K562 (cell line): ENCODE measurements at regions not wholly inside any gene's neighbourhood (a gene's known extent, or its start where the extent isn't known, plus 50 kb on each side); places are given as distances from the start of the nearest gene placed in this dataset.
A peak's percentile ranks its signal among the peaks of the same experiment; 100 is the strongest.

Experiments used
- CEBPB ChIP-seq: fragments of 450-650 bp; IDR thresholded peaks from 2 replicates; pipeline ENCODE4 v1.6.1; 2016; ENCODE audit warnings: missing genetic modification characterization, missing compliant biosample characterization
- DACH1 ChIP-seq: fragments of 450-650 bp; IDR thresholded peaks from 2 replicates; pipeline ENCODE4 v1.6.1; 2018; ENCODE audit not compliant: partially characterized antibody
- E2F3 ChIP-seq: fragments of 250-450 bp; sonication (Bioruptor Pico); IDR thresholded peaks from 2 replicates; pipeline ENCODE4 v1.4.0; 2020; ENCODE audit warnings: mild to moderate bottlenecking
- NFE2L1 ChIP-seq: fragments of 450-650 bp; IDR thresholded peaks from 2 replicates; pipeline ENCODE4 v1.6.1; 2016; ENCODE audit warnings: missing genetic modification characterization, low read depth, mild to moderate bottlenecking, missing compliant biosample characterization, moderate library complexity, borderline replicate concordance
- NFIX ChIP-seq: fragments of 250-450 bp; sonication (Bioruptor Pico); IDR thresholded peaks from 2 replicates; pipeline ENCODE4 v1.4.0; 2020; ENCODE audit warnings: low read depth, mild to moderate bottlenecking, moderate library complexity
- NONO ChIP-seq, 2 experiments: fragments of 200-400 bp in 1 of 2; fragments of 450-650 bp in 1 of 2; formaldehyde crosslinking in 1 of 2; IDR thresholded peaks; 2 replicates each; pipeline ENCODE4 v1.6.1; 2017; ENCODE audit warnings: low read depth in 2 of 2, mild to moderate bottlenecking in 2 of 2, moderate library complexity in 2 of 2, low read length in 1 of 2
- PHTF2 ChIP-seq: fragments of 250-450 bp; sonication (Bioruptor Pico); IDR thresholded peaks from 2 replicates; pipeline ENCODE4 v1.5.0; 2021; ENCODE audit warnings: mild to moderate bottlenecking
- RBM34 ChIP-seq: fragments of 200-400 bp; formaldehyde crosslinking; IDR thresholded peaks from 2 replicates; pipeline ENCODE4 v1.6.1; 2018; ENCODE audit warnings: low read length, borderline replicate concordance; ENCODE audit not compliant: insufficient read depth
- TCF7 ChIP-seq: sonication (generic); IDR thresholded peaks from 2 replicates; pipeline ENCODE4 v1.6.1; 2016; ENCODE audit warnings: antibody characterized with exemption, borderline replicate concordance
- ZNF551 ChIP-seq: fragments of 250-450 bp; sonication (Bioruptor Pico); IDR thresholded peaks from 2 replicates; pipeline ENCODE4 v1.5.0; 2021; ENCODE audit warnings: mild to moderate bottlenecking, moderate library complexity
- ZNF699 ChIP-seq: fragments of 250-450 bp; sonication (Bioruptor Pico); IDR thresholded peaks from 2 replicates; pipeline ENCODE4 v1.8.0; 2021; ENCODE audit warnings: mild to moderate bottlenecking, moderate library complexity; ENCODE audit not compliant: insufficient replicate concordance
- TF ChIP-seq, protein P1 (sequence below): sonication (generic); formaldehyde crosslinking; IDR thresholded peaks from 2 replicates; pipeline ENCODE4 v1.8.1; 2023; ENCODE audit warnings: missing genetic modification reagents, mild to moderate bottlenecking, borderline replicate concordance
- TF ChIP-seq, protein P2 (sequence below): sonication (generic); IDR thresholded peaks from 2 replicates; pipeline ENCODE4 v1.6.1; 2016
- TF ChIP-seq, protein P3 (sequence below): fragments of 450-650 bp; formaldehyde crosslinking; conservative IDR thresholded peaks from 2 replicates; pipeline ENCODE4 v1.4.0; 2022; ENCODE audit warnings: mild to moderate bottlenecking, missing genetic modification characterization
- TF ChIP-seq, protein P4 (sequence below): fragments of 450-650 bp; IDR thresholded peaks from 2 replicates; pipeline ENCODE4 v1.6.1; 2017; ENCODE audit warnings: mild to moderate bottlenecking, moderate library complexity
- TF ChIP-seq, protein P5 (sequence below): fragments of 450-650 bp; formaldehyde crosslinking; IDR thresholded peaks from 2 replicates; pipeline ENCODE4 v1.4.0; 2020; ENCODE audit warnings: mild to moderate bottlenecking, moderate library complexity

DNA sequence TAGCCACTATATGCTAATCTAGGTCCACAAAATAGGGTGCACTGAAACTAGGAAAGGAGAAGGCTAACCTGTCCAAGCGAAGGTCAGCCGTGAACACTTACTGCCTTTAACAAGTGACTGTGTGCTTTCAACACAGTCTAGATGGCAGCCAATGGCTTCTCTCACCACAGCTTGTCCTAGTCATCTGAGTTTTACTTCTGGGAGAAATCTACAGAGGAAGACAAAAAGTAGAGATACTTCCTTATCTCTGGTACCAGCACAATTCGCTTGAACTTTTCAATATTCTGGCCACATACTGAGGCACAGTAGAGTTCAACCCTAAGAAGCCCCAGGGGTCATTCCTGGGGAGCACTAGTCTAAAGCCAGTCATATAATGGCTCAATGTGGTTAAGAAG, 176.9 kb downstream of the BTG1 start (continued):
- TF ChIP-seq, protein P1, sequence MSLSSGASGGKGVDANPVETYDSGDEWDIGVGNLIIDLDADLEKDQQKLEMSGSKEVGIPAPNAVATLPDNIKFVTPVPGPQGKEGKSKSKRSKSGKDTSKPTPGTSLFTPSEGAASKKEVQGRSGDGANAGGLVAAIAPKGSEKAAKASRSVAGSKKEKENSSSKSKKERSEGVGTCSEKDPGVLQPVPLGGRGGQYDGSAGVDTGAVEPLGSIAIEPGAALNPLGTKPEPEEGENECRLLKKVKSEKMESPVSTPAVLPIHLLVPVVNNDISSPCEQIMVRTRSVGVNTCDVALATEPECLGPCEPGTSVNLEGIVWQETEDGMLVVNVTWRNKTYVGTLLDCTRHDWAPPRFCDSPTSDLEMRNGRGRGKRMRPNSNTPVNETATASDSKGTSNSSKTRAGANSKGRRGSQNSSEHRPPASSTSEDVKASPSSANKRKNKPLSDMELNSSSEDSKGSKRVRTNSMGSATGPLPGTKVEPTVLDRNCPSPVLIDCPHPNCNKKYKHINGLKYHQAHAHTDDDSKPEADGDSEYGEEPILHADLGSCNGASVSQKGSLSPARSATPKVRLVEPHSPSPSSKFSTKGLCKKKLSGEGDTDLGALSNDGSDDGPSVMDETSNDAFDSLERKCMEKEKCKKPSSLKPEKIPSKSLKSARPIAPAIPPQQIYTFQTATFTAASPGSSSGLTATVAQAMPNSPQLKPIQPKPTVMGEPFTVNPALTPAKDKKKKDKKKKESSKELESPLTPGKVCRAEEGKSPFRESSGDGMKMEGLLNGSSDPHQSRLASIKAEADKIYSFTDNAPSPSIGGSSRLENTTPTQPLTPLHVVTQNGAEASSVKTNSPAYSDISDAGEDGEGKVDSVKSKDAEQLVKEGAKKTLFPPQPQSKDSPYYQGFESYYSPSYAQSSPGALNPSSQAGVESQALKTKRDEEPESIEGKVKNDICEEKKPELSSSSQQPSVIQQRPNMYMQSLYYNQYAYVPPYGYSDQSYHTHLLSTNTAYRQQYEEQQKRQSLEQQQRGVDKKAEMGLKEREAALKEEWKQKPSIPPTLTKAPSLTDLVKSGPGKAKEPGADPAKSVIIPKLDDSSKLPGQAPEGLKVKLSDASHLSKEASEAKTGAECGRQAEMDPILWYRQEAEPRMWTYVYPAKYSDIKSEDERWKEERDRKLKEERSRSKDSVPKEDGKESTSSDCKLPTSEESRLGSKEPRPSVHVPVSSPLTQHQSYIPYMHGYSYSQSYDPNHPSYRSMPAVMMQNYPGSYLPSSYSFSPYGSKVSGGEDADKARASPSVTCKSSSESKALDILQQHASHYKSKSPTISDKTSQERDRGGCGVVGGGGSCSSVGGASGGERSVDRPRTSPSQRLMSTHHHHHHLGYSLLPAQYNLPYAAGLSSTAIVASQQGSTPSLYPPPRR (CRISPR knock-in tag) = no peak
- TF ChIP-seq ZNF699 (CRISPR knock-in tag) (no peak), RBM34 (no peak), DACH1 (no peak), CEBPB (tag) (no peak), NONO (IDR thresholded peaks at IDR 0.05; ENCODE audit: low read depth in 2 of 2, low read length in 1 of 2) (no peak), ZNF551 (CRISPR knock-in tag) (no peak), TCF7 (no peak), PHTF2 (CRISPR knock-in tag) (no peak), NFE2L1 (tag) (no peak), E2F3 (no peak), NFIX (no peak)
- TF ChIP-seq, protein P2, sequence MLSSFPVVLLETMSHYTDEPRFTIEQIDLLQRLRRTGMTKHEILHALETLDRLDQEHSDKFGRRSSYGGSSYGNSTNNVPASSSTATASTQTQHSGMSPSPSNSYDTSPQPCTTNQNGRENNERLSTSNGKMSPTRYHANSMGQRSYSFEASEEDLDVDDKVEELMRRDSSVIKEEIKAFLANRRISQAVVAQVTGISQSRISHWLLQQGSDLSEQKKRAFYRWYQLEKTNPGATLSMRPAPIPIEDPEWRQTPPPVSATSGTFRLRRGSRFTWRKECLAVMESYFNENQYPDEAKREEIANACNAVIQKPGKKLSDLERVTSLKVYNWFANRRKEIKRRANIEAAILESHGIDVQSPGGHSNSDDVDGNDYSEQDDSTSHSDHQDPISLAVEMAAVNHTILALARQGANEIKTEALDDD = peak; percentile 73
- TF ChIP-seq, protein P3, sequence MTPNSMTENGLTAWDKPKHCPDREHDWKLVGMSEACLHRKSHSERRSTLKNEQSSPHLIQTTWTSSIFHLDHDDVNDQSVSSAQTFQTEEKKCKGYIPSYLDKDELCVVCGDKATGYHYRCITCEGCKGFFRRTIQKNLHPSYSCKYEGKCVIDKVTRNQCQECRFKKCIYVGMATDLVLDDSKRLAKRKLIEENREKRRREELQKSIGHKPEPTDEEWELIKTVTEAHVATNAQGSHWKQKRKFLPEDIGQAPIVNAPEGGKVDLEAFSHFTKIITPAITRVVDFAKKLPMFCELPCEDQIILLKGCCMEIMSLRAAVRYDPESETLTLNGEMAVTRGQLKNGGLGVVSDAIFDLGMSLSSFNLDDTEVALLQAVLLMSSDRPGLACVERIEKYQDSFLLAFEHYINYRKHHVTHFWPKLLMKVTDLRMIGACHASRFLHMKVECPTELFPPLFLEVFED (CRISPR knock-in tag) = no peak
- TF ChIP-seq, protein P4, sequence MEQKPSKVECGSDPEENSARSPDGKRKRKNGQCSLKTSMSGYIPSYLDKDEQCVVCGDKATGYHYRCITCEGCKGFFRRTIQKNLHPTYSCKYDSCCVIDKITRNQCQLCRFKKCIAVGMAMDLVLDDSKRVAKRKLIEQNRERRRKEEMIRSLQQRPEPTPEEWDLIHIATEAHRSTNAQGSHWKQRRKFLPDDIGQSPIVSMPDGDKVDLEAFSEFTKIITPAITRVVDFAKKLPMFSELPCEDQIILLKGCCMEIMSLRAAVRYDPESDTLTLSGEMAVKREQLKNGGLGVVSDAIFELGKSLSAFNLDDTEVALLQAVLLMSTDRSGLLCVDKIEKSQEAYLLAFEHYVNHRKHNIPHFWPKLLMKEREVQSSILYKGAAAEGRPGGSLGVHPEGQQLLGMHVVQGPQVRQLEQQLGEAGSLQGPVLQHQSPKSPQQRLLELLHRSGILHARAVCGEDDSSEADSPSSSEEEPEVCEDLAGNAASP = no peak
- TF ChIP-seq, protein P5, sequence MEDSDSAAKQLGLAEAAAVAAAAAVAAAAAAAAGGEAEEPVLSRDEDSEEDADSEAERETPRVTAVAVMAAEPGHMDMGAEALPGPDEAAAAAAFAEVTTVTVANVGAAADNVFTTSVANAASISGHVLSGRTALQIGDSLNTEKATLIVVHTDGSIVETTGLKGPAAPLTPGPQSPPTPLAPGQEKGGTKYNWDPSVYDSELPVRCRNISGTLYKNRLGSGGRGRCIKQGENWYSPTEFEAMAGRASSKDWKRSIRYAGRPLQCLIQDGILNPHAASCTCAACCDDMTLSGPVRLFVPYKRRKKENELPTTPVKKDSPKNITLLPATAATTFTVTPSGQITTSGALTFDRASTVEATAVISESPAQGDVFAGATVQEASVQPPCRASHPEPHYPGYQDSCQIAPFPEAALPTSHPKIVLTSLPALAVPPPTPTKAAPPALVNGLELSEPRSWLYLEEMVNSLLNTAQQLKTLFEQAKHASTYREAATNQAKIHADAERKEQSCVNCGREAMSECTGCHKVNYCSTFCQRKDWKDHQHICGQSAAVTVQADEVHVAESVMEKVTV (CRISPR knock-in tag) = no peak
